ENCODE measurements at regions not wholly inside any gene's neighbourhood (a gene's known extent, or its start where the extent isn't known, plus 50 kb on each side); places are given as distances from the start of the nearest gene placed in this dataset.
"Not testable (repeated sequence)": the region's sequence is repeated elsewhere in the genome, so short reads cannot be mapped to it uniquely, and the experiment has no call there.

DNA sequence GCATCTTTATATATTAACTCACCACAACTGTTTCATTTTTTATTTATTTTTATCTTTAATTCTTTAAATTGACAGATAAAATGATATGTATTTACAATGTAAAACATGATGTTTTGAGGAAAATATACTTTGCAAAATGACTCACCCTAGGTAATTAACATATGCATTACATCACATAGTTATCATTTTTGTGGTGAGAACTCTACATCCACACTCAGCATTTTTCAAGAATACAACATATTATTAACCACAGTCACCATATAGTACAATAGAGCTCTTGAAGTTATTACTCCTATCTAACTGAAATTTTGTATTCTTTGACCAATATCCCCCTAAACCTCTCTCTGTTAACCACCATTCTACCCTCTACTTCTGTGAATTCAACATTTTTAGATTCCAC is 194.7 kb upstream of the KIF2B start:
- TF ChIP-seq, protein P1, sequence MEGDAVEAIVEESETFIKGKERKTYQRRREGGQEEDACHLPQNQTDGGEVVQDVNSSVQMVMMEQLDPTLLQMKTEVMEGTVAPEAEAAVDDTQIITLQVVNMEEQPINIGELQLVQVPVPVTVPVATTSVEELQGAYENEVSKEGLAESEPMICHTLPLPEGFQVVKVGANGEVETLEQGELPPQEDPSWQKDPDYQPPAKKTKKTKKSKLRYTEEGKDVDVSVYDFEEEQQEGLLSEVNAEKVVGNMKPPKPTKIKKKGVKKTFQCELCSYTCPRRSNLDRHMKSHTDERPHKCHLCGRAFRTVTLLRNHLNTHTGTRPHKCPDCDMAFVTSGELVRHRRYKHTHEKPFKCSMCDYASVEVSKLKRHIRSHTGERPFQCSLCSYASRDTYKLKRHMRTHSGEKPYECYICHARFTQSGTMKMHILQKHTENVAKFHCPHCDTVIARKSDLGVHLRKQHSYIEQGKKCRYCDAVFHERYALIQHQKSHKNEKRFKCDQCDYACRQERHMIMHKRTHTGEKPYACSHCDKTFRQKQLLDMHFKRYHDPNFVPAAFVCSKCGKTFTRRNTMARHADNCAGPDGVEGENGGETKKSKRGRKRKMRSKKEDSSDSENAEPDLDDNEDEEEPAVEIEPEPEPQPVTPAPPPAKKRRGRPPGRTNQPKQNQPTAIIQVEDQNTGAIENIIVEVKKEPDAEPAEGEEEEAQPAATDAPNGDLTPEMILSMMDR (IDR thresholded peaks at IDR 0.05; ENCODE audit: low read depth, low read length, missing control alignments) = no peak
- H3K4me3 ChIP-seq (ENCODE audit: low read depth, low read length) = no peak overlapping the region
- no peak for DNase-seq (ENCODE audit: low read depth)

DNA sequence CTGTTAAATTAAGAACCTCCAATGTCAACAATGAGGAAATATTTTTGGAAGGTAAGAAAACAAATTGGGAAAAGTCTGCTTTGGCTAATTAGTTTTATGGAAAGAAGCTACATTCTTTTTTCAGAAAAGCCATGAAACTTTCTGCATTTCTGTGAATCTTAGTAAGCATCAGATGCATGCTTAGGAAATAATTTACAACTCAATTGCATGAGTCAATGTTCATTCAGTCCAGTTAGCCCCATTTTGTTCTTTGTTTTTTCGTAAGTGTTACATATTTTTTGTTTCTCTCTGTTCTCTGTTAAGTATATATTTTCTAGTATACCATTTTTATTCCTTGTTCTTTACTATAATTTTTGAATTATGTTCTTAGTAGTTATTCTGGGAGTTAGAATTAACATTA is 195.2 kb upstream of the KIF2B start:
- no peak for DNase-seq (ENCODE audit: low read depth)
- TF ChIP-seq, protein P1 (IDR thresholded peaks at IDR 0.05; ENCODE audit: low read depth, low read length, missing control alignments) = no peak
- H3K4me3 ChIP-seq (ENCODE audit: low read depth, low read length) = no peak overlapping the region

DNA sequence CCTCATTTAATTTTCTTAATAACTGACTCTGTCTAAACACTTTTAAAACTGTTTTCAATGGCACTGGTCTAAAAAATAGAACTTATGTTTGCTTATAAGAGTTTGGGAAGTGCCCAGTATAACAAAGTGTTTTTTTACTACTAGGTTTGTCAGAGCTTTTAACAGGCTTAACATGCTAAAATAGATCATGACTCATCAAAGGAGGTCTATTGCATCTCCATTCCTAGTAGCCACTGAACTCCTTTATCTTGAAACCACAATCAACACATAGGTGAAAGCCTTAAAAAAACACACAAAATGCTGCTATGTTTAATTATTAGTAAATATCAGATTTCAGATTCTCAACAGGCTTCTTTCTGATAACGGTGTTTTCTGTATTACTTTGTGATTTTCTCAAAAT is 196.4 kb upstream of the KIF2B start:
- no peak for DNase-seq (ENCODE audit: low read depth)
- TF ChIP-seq, protein P1 (IDR thresholded peaks at IDR 0.05; ENCODE audit: low read depth, low read length, missing control alignments) = no peak
- no peak overlapping the region for H3K4me3 ChIP-seq (ENCODE audit: low read depth, low read length)

DNA sequence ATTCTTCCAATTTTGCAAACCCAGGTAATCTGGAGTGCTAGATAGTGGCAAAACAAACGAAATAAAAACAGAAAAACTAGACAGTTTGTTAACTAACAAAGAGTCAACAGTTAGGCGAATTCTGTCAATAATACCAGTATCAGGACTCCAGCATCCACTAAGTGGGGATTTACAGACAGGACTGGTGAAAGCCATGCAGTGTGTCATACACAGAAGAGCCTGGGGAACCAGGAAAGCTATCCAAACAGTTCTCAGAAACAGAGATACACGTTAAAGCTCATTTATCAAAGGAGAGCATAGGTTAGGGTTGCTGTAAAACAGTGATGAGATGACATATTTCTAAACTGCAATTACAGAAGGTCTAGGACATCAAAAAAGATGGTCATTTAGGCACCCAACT is 203.7 kb upstream of the KIF2B start:
- DNase-seq (ENCODE audit: low read depth) = no peak
- TF ChIP-seq, protein P1 (IDR thresholded peaks at IDR 0.05; ENCODE audit: low read depth, low read length, missing control alignments) = no peak

DNA sequence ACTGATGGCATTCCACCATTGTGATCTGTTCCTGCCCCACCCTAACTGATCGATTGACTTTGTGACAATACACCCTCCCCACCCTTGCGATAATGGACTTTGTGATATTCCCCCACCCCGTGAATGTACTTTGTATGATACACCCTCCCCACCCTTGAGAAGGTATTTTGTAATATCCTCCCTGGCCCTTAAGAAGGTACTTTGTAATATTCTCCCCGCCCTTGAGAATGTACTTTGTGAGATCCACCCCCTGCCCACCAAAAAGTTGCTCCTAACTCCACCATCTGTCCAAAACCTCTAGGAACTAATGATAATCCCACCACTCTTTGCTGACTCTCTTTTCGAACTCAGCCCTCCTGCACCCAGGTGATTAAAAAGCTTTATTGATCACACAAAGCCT is 214.5 kb upstream of the KIF2B start:
- H3K4me3 ChIP-seq (ENCODE audit: low read depth, low read length); DNase-seq (ENCODE audit: low read depth): not testable (repeated sequence)

More for the DNA sequence above, 203.7 kb upstream of the KIF2B start:
- no peak overlapping the region for H3K4me3 ChIP-seq (ENCODE audit: low read depth, low read length)

DNA sequence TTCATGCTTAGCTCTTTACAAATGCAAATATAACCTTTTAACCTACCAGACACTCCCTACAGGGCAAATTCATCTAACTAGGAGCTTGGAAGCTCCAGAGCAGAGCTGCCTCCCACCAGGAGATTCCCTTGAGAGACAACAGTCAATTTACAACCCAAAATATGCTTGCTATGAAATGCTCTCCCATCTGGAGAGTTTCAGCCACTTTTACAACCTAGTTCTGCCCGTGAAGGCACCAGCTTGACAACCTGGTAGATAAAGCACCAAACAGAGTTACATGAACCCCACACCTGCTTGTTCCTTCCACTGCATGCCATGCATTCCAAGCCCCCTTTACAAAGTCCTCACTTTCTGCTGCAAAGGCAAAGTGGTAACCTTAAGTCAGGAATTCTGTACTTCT is 215.3 kb upstream of the KIF2B start:
- DNase-seq (ENCODE audit: low read depth) = no peak
- H3K4me3 ChIP-seq (ENCODE audit: low read depth, low read length) = no peak overlapping the region
- TF ChIP-seq, protein P1 (IDR thresholded peaks at IDR 0.05; ENCODE audit: low read depth, low read length, missing control alignments) = no peak

DNA sequence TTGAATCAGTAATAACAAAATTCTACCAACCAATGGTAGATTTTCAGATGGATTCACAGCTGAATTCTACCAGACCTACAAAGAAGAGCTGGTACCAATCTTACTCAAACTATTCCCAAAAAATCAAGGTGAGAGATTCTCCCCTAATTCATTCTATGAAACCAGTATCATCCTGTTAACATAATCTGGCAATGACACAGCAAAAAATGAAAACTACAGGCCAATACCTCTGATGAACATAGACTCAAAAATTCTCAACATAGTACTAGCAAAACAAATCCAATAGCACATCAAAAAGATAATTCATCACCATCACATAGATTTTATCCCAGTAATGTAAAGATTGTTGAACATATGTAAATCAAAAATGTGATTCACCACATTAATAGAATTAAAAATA is 234.4 kb upstream of the KIF2B start:
- H3K4me3 ChIP-seq (ENCODE audit: low read depth, low read length) = no peak overlapping the region
- DNase-seq (ENCODE audit: low read depth) = no peak
- TF ChIP-seq, protein P1 (IDR thresholded peaks at IDR 0.05; ENCODE audit: low read depth, low read length, missing control alignments) = no peak

DNA sequence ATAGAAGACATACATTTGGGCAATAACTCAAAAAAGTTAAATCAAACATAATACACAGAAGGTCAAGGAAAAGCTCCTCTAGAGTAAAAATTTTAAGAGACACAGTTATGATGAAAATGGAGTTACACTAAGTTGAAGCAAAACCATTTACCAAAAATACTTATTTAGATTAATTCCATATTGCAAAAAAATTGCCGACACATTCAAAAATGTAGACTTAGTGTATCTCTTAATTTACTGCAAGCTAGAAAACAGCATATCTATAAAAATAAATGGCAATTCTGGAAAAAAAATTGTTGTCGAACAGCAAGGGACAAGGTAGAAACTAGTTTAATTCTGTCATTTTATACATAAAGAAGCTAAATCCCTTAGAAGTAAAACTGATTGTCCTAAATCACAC is 248.7 kb upstream of the KIF2B start:
- DNase-seq (ENCODE audit: low read depth) = no peak
- no peak overlapping the region for H3K4me3 ChIP-seq (ENCODE audit: low read depth, low read length)
- TF ChIP-seq, protein P1 (IDR thresholded peaks at IDR 0.05; ENCODE audit: low read depth, low read length, missing control alignments) = no peak
